Kidney (tissue), 13 donors: ENCODE measurements at regions not wholly inside any gene's neighbourhood (a gene's known extent, or its start where the extent isn't known, plus 50 kb on each side); places are given as distances from the start of the nearest gene placed in this dataset.

Source experiments
- DNase-seq, 5 donors: peaks; one replicate each; pipeline ENCODE4 v3.0.0-alpha.2; 2013 to 2020
- FAIRE-seq: peaks from 2 replicates; lab custom pipeline; 2012; peaks lifted over from hg19 to GRCh38; lab: Jason Lieb, UNC
- H3K27ac ChIP-seq, 2 donors: one replicate each; pipeline ENCODE4 v1.7.0; 2013; ENCODE audit warnings: low read depth in 2 of 2, low read length in 2 of 2, inconsistent platforms in 1 of 2
- H3K27me3 ChIP-seq: one replicate; pipeline ENCODE4 v1.7.1; 2013; ENCODE audit warnings: low read length, inconsistent platforms; ENCODE audit not compliant: control insufficient read depth, insufficient read depth
- H3K36me3 ChIP-seq, 3 donors: one replicate each; pipeline versions ENCODE4 v1.7.0 to v1.7.1; 2013; ENCODE audit warnings: low read length in 3 of 3, control low read depth in 1 of 3, inconsistent platforms in 1 of 3; ENCODE audit not compliant: insufficient read depth in 3 of 3, control insufficient read depth in 2 of 3
- H3K4me1 ChIP-seq, 3 donors: one replicate each; pipeline versions ENCODE4 v1.7.0 to v1.7.1; 2013; ENCODE audit warnings: low read length in 3 of 3, inconsistent platforms in 1 of 3, low read depth in 1 of 3; ENCODE audit not compliant: control insufficient read depth in 2 of 3, insufficient read depth in 2 of 3
- H3K4me3 ChIP-seq, 3 donors: one replicate each; pipeline versions ENCODE4 v1.7.0 to v1.8.1; 2013; ENCODE audit warnings: low read length in 3 of 3, control low read depth in 1 of 3, inconsistent platforms in 1 of 3
- H3K9ac ChIP-seq, 3 donors: one replicate each; pipeline versions ENCODE4 v1.7.0 to v1.7.1; 2013; ENCODE audit warnings: low read length in 3 of 3, control low read depth in 1 of 3, inconsistent platforms in 1 of 3
- H3K9me3 ChIP-seq, 3 donors: one replicate each; pipeline versions ENCODE4 v1.7.0 to v1.7.1; 2013; ENCODE audit warnings: low read length in 3 of 3, control low read depth in 1 of 3, inconsistent platforms in 1 of 3; ENCODE audit not compliant: control insufficient read depth in 2 of 3, insufficient read depth in 1 of 3
- intact Hi-C: fragments of 100-400 bp; cut with DNase I; formaldehyde crosslinking; loops from one replicate; pipeline ENCODE4 v1.11.1; 2022
- TF ChIP-seq, protein P1 (sequence below): IDR thresholded peaks from 3 replicates; pipeline ENCODE4 v1.5.1; 2012; ENCODE audit warnings: mild to moderate bottlenecking, moderate library complexity, borderline replicate concordance; ENCODE audit not compliant: insufficient read depth; ENCODE audit errors: extremely low read depth
- donor health status: control.
- donor health status: control.
- donor health status: control.
- donor health status: control.
- donor health status: control.
- donor health status: DM: yes; HTN: yes; CAD: no.
- donor health status: Normal renal cell carcinoma (clear cell type).

DNA sequence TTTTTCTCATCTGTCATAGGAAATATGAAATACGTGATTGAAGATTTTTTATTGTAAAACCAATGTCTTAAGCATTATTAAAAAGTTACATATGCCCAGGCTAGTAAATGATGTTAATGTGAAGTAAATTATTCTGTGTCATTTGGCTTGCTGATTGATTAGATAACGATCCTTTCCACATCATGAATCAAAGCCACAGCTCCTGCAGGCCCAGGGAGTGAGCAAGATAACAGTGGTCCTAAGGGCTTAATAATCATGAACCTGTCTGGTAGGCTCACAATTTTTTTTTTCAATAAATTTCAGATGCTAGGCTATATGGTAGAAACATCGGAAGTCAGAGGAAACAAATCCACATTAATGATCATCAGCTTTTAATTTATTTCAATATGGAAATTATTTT is 269.0 kb upstream of the SLC10A2 start:
- intact Hi-C loops = no loop called here
- no peak for FAIRE-seq

DNA sequence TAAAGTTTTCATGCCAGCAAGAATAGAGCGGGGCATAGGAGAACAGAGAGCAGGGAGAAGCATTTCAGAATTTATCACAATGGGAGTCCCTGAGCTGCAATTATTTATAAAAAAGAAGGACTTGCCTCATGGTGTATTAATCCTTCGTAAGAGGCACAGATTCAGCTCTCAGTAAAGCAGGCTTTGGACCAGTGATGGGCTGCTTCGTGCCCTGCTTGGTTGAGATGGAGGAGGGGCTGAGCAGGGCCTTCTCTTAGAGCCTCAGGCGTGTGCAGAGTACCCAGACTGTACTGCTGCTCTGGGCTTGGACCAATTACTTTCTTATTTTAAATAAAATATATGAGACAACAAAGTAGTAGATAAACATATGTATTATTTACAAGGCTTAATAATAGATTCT is 265.7 kb upstream of the SLC10A2 start:
- DNase-seq = no peak
- no peak overlapping the region for H3K4me3 ChIP-seq
- intact Hi-C loops = no loop called here
- no peak for FAIRE-seq
- no peak overlapping the region for H3K9ac ChIP-seq
- no peaks in the 10 kb centered on the region for H3K36me3 ChIP-seq
- no peak overlapping the region for H3K27ac ChIP-seq
- no peaks in the 10 kb centered on the region for H3K9me3 ChIP-seq
- H3K4me1 ChIP-seq = no peaks in the 10 kb centered on the region
- H3K27me3 ChIP-seq = no peaks in the 10 kb centered on the region
- TF ChIP-seq, protein P1, sequence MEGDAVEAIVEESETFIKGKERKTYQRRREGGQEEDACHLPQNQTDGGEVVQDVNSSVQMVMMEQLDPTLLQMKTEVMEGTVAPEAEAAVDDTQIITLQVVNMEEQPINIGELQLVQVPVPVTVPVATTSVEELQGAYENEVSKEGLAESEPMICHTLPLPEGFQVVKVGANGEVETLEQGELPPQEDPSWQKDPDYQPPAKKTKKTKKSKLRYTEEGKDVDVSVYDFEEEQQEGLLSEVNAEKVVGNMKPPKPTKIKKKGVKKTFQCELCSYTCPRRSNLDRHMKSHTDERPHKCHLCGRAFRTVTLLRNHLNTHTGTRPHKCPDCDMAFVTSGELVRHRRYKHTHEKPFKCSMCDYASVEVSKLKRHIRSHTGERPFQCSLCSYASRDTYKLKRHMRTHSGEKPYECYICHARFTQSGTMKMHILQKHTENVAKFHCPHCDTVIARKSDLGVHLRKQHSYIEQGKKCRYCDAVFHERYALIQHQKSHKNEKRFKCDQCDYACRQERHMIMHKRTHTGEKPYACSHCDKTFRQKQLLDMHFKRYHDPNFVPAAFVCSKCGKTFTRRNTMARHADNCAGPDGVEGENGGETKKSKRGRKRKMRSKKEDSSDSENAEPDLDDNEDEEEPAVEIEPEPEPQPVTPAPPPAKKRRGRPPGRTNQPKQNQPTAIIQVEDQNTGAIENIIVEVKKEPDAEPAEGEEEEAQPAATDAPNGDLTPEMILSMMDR = no peak

More for the DNA sequence above, 269.0 kb upstream of the SLC10A2 start:
- Histone ChIP-seq H3K27me3 (no peaks in the 10 kb centered on the region), H3K4me1 (no peaks in the 10 kb centered on the region), H3K9me3 (no peaks in the 10 kb centered on the region), H3K4me3 (no peak overlapping the region), H3K27ac (no peak overlapping the region), H3K9ac (no peak overlapping the region), H3K36me3 (no peaks in the 10 kb centered on the region)
- no peak for DNase-seq
- TF ChIP-seq, protein P1 = no peak

DNA sequence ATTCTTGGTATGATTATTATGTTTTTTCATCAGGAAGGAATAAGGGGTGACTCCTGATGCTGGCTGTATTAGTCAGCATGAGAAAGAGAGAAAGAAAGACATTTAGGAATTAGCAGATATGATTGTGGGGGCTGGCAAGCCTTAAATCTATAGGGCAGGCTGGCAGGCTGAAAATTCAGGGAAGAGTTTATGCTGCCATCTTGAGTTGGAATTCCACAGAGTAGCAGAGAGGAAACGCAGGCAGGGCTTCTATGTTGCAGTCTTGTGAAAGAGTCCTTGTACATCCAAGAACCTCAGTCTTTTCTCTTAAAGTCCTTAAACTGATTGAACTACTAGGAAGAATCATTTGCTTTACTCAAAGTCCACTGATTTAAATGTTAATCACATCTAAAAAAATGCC is 262.7 kb upstream of the SLC10A2 start:
- FAIRE-seq (no peak), DNase-seq (peak in 1 of 5 donors; percentile 7)
- TF ChIP-seq, protein P1 = no peak
- Histone ChIP-seq H3K27me3 (no peaks in the 10 kb centered on the region), H3K9ac (no peak overlapping the region), H3K27ac (no peak overlapping the region), H3K36me3 (no peaks in the 10 kb centered on the region), H3K9me3 (no peaks in the 10 kb centered on the region), H3K4me1 (no peaks in the 10 kb centered on the region), H3K4me3 (no peak overlapping the region)
- intact Hi-C loops = no loop called here

DNA sequence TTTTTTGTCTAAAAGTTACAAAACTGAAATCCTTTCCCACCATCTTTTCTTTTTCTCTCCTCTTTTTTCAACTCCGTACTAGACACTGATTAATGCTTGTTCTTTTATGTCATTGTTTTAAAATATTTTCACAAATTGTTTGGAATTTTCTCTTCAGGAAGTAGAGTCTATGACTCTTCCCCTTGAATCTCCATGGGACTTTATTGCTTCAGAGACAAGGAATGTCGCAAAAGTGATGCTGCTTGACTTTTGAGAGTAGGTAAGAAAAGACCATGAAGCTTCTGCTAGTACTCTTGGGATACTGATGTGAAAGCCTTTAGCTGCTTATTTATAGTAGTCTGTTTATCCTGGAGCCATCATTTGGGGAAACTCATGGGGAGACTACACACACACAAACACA is 260.1 kb upstream of the SLC10A2 start:
- no peaks in the 10 kb centered on the region for H3K27me3 ChIP-seq
- no peaks in the 10 kb centered on the region for H3K4me1 ChIP-seq
- no peak overlapping the region for H3K27ac ChIP-seq
- no peak for FAIRE-seq
- no peak overlapping the region for H3K9ac ChIP-seq
- H3K36me3 ChIP-seq = no peaks in the 10 kb centered on the region
- TF ChIP-seq, protein P1 = no peak
- no peak for DNase-seq
- intact Hi-C loops = no loop called here
- no peaks in the 10 kb centered on the region for H3K9me3 ChIP-seq
- H3K4me3 ChIP-seq = no peak overlapping the region
